Right atrium auricular region (tissue), 2 donors: ENCODE measurements at regions not wholly inside any gene's neighbourhood (a gene's known extent, or its start where the extent isn't known, plus 50 kb on each side); places are given as distances from the start of the nearest gene placed in this dataset.

ENCODE experiments used
- DNase-seq: peaks from one replicate; pipeline ENCODE4 v3.0.0-alpha.2; 2019; ENCODE audit warnings: low spot score
- H3K27ac ChIP-seq, 2 donors: fragments of 200-600 bp; sonication (generic); 1 replicate in 1 of 2; 2 replicates in 1 of 2; pipeline ENCODE4 v1.5.1; 2016 to 2019
- H3K27me3 ChIP-seq, 2 donors: fragments of 200-600 bp; sonication (generic); one replicate each; pipeline versions ENCODE4 v1.5.1 to v1.6.0; 2017 to 2019
- H3K36me3 ChIP-seq: fragments of 200-600 bp; sonication (generic); one replicate; pipeline ENCODE4 v1.5.1; 2016
- H3K4me1 ChIP-seq, 2 donors: fragments of 200-600 bp; sonication (generic); one replicate each; pipeline versions ENCODE4 v1.5.1 to v1.6.0; 2017 to 2019
- H3K4me3 ChIP-seq, 2 donors: fragments of 200-600 bp; sonication (generic); 1 replicate in 1 of 2; 2 replicates in 1 of 2; pipeline ENCODE4 v1.5.1; 2017 to 2019; ENCODE audit warnings: mild to moderate bottlenecking in 1 of 2, moderate library complexity in 1 of 2
- H3K9me3 ChIP-seq, 2 donors: fragments of 200-600 bp; sonication (generic); one replicate each; pipeline ENCODE4 v1.5.1; 2019
- CTCF ChIP-seq, 2 donors: fragments of 200-600 bp; sonication (generic); IDR thresholded peaks; one replicate each; pipeline ENCODE4 v1.5.1; 2019; ENCODE audit warnings: antibody characterized with exemption in 2 of 2

GRCh38 chr9:740221-740620 is 101.3 kb upstream of the DMRT1 start:
- DNase-seq, result no peak
- Histone ChIP-seq H3K4me1 (peaks cover 0 to 77% of the 10 kb centered on the region in 2 donors), H3K9me3 (no peaks in the 10 kb centered on the region), H3K4me3 (no peak overlapping the region), H3K27me3 (no peaks in the 10 kb centered on the region), H3K27ac (peak overlapping the region; percentile 80 to 95), H3K36me3 (peaks cover 84% of the 10 kb centered on the region)
- TF ChIP-seq CTCF (IDR thresholded peaks at IDR 0.05), result no peak

- Histone ChIP-seq H3K36me3 (peaks cover 86% of the 10 kb centered on the region), H3K27ac (peak overlapping the region; percentile 80 to 95), H3K4me1 (peaks cover 0 to 72% of the 10 kb centered on the region in 2 donors), H3K4me3 (no peak overlapping the region), H3K9me3 (no peaks in the 10 kb centered on the region), H3K27me3 (no peaks in the 10 kb centered on the region)
- no peak for TF ChIP-seq CTCF (IDR thresholded peaks at IDR 0.05)
- DNase-seq, result no peak
Observed at GRCh38 chr9:742104-742503, 99.4 kb upstream of the DMRT1 start.

GRCh38 chr9:742914-743589 is 98.4 kb upstream of the DMRT1 start:
- TF ChIP-seq CTCF (IDR thresholded peaks at IDR 0.05), result no peak
- peak overlapping the region; percentile 80 to 95 for H3K27ac ChIP-seq
- DNase-seq, result no peak
- H3K4me3 ChIP-seq, result no peak overlapping the region
- no peaks in the 10 kb centered on the region for H3K27me3 ChIP-seq
- H3K36me3 ChIP-seq, result peaks cover 92% of the 10 kb centered on the region
- no peaks in the 10 kb centered on the region for H3K9me3 ChIP-seq
- H3K4me1 ChIP-seq, result peaks cover 0 to 63% of the 10 kb centered on the region in 2 donors

GRCh38 chr9:744046-744712 is 97.3 kb upstream of the DMRT1 start:
- peaks cover 95% of the 10 kb centered on the region for H3K36me3 ChIP-seq
- no peaks in the 10 kb centered on the region for H3K9me3 ChIP-seq
- H3K4me3 ChIP-seq, result no peak overlapping the region
- DNase-seq, result no peak
- no peak for TF ChIP-seq CTCF (IDR thresholded peaks at IDR 0.05)
- peaks cover 0 to 62% of the 10 kb centered on the region in 2 donors for H3K4me1 ChIP-seq
- no peaks in the 10 kb centered on the region for H3K27me3 ChIP-seq
- H3K27ac ChIP-seq, result peak overlapping the region; percentile 80 to 95

GRCh38 chr9:744790-745484 is 96.6 kb upstream of the DMRT1 start:
- Histone ChIP-seq H3K9me3 (no peaks in the 10 kb centered on the region), H3K36me3 (peaks cover 91% of the 10 kb centered on the region), H3K4me1 (peaks cover 0 to 62% of the 10 kb centered on the region in 2 donors), H3K27me3 (no peaks in the 10 kb centered on the region), H3K4me3 (no peak overlapping the region), H3K27ac (peak overlapping the region; percentile 80 to 95)
- DNase-seq, result peak; percentile 77
- no peak for TF ChIP-seq CTCF (IDR thresholded peaks at IDR 0.05)
